ENCODE measurements at regions not wholly inside any gene's neighbourhood (a gene's known extent, or its start where the extent isn't known, plus 50 kb on each side); places are given as distances from the start of the nearest gene placed in this dataset.

DNA sequence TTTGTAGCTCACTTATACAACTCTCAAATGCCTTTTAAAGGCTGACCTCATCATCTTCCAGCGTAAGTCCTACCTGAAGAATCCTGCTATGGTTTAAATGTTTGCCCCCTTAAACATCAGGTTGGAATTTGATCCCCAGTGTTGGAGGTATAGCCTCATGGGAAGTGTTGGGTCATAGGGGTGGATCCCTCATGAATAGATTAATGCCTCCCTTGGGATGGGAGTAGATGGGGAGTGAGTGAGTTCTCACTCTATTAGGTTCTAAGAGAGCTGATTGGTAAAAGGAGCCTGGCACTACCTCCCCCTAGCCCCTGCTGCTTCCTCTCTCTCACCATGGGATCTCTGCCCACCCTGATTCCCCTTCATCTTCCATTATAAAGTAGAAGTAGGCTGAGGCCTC, 285.6 kb downstream of the FZD1 start:
- TF ChIP-seq CTCF (IDR thresholded peaks at IDR 0.05) (no peak), EZH2 (IDR thresholded peaks at IDR 0.05; ENCODE audit: borderline replicate concordance, insufficient read depth, low read depth, low read length, poor library complexity, severe bottlenecking) (no peak)
